NCI-H526 (cell line): ENCODE measurements at regions not wholly inside any gene's neighbourhood (a gene's known extent, or its start where the extent isn't known, plus 50 kb on each side); places are given as distances from the start of the nearest gene placed in this dataset.

Experiments used
- DNase-seq, 2 experiments: peaks; one replicate each; lab custom pipeline; 2025; lab: John Stamatoyannopoulos, UW

DNA sequence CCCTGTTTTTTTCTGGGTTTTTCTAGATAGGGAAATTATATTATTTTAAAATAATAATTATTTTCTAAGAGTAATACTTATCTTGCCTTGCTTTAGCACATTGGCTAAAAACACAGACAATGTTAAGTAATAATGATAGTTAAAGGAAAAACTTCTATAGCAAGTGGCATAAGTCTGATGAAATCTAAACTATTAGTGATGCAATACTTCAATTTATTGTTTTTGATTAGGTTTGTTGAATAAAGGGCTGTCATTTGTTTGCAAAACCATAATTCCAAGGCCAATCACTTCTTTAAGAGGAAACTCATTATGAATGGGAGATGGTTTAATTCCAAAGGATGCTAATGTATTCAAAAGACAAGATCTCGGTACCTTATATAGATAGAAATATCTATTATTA, 293.8 kb upstream of the FBXL7 start:
- no peak for DNase-seq

DNA sequence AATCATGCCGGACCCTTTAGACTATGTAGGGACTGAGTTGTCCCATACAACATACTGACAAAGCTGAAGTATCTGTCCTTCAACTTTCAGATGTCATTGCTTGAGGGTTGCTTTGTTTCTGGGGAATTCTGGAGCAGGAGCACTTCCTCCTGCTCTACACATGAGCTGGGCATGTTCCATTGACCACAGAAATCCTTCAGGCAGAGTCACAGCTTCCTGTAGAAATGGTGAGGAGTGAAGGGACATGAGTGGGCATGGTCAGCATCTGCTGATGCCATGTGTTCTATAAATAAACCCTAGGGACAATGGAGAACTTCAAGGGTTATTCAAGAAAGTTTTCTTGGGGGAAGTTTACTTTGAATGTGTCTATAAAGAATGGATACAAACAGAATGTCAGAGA, 296.6 kb upstream of the FBXL7 start:
- no peak for DNase-seq

DNA sequence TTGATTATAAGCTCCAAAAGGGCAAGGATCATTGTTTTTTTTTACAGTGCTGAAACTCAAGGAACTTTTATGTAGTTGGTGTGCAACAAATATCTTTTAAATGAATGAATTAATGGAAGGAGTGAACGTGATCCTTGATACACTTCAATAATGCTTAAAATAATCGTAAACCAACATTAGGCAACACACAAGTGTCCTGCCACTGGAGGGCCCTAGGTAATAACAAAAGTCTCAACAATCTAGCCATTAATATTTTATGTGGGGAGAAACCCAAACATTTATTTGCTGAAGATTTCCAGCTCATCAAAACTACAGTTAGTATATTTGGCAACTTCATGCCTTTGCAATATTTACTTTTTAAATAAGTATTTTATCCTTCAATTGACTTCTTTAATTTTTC, 309.0 kb upstream of the FBXL7 start:
- DNase-seq: no peak

DNA sequence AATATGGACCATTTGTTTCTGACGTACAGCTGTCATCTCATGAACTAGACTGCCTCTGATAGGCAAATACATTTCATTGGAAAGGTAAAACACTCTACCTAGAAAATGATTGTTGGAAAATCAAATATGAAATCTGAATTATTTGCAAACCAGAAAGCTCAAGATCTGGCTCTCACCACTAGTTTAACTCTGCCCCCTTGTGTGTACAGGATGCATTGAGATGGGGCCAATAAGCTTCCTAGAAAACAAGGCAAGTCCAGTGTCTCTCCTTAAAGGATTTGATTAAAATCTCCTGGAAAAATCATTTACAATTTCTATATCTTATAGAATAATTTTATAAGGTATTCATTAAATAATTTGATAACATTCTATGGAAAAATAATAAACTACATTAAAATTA, 311.9 kb upstream of the ANKH start:
- DNase-seq: no peak

DNA sequence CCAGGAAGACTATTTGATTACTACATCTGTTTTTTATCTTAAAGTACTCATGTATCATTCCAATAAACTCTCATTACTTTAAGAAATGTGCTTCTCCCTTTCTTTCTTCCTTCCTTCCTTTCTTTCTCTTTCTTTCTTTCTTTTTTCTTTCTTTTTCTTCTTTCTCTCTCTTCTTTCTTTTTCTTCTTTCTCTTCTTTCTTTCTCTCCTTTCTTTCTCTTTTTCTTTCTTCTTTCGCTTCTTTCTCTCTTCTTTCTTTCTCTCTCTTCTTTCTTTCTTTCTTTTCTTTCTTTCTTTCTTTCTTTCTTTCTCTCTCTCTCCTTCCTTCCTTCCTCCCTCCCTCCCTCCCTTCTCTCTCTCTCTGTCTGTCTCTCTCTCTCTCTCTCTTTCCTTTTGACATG, 298.6 kb upstream of the ANKH start:
- DNase-seq: no peak

DNA sequence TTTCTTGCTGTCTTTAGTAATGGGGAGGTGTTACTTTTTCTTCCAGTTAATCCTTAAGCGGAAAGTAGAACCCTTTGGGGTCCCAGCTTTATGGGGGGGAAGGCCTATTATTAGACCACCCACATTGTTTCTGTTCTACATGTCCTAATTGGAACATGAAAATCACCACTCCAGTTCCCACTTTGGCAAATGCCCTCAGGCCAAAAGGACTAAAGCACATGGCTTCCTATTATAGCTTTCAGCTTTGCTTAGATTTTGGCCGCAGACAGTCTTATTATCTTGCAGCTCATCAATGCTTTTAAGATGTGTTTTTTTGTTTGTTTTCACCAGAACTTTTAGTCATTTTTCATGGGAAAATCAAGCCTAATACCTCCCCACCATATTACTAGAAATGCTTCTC, 296.8 kb upstream of the ANKH start:
- DNase-seq: no peak

DNA sequence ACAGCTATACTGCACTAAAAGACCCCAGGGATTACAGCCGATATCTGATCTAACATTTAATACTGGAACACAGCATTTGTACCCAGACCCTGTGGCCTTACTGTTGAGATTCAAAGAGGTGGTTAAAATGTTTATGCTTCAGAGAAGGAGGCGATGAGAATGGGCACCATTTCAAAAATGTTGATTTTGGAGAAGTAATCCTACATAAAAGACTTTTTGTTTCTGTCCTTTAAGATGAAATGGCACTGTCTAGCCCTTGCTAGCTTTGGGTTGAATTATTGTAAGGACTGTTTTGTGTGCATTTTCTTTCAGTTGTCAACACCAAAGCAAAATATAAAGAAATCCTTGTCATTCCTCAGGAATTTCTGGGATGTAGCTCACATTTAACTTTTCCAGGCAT, 288.5 kb upstream of the ANKH start:
- DNase-seq: no peak

DNA sequence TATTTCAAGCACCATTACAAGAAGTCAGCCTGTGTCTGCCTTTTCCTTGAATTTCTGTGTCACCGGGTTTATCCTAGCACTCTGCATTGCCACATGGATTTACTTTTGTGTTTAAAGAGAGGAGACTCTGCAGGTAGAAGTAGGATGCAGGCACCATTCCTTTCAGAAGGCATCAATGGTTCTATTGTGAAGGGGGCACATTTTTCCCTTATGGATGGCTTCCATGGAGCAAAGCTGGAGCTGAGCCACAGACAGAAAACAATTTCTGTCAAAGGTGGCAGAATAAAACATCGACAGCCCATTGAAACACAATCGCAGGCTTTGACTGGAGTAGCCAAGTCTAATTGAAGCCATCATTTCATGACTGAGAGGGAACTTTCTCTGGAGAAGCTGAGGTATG, 288.0 kb upstream of the ANKH start:
- no peak for DNase-seq

DNA sequence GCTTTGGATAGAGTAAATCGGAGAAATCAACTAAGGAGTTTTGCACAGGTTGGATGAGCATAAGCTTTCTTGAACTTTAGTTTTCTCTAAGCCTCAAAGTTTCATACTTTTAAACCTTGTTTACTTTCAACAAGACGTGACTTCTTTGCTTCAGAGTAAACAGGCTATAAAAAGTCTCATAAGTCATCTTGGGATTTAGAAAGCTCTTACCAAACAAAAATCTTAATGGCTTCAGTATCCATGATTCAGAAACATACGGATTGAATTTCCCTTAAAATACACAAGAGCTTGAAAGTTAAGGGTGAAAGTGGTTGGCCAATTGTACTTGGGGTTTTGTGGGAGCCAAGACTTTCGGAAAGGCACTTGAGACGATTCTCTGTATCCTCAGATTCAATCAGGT, 270.9 kb upstream of the ANKH start:
- DNase-seq: no peak

DNA sequence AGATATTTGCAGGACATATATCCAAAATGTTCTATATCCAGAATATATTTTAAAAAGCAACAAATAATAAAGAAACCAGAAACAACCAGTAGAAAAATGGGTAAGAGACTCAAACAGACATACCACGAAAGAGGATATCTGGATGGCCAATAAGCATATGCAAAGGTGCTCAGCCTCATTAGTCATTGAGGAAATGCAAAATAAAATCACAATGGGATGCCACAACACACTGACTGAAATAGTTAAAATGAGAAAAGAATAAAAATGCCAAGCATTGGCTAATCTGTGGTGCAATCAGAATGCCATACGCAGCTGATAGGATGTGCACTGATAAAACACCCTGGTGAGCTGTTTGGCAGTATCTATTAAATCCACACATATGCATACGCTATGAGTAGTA, 265.8 kb upstream of the ANKH start:
- DNase-seq: no peak

DNA sequence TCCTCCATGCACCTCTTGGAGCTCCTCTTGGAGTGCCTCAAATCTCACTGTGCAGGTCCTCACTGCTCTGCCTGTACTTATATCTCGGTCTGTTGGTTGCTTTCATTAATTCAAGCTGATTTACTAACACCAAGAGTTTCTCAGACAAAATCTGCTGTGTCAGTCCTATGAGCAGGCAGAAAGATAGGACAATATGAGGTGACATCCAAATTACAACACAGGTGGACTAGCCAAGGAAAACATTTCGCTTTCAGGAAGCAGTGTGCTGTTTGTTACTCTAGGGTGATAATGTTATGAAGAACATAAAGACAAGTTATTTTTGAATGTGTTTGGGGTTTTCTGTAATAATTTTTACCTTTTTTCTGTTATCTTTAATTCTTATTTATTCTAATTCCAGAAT, 264.1 kb upstream of the ANKH start:
- DNase-seq: no peak

DNA sequence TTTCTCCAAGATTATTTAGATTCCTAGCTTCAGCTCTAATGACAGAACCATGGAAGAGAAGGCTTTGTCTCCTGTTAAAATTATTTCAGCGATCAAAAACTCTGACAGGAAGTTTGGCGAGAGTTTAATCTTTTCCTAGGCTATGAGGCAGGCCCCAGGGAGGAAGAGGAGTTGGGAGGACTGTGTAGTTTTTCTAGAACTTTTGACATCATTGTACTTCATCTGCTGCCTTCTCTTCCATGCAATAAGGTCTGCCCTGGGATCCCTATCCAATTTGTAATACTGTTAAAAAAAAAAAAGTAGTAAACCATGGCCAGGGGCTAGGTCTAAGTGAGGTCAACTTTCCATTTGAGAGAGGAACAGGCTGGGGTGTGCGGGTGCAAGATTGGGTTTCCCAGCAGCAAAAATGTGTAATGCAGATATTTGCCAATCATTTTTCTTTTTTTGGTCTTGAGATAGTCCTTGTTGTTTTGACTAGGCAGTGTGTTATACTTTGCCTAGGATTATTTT, 261.9 kb upstream of the ANKH start:
- DNase-seq: no peak

DNA sequence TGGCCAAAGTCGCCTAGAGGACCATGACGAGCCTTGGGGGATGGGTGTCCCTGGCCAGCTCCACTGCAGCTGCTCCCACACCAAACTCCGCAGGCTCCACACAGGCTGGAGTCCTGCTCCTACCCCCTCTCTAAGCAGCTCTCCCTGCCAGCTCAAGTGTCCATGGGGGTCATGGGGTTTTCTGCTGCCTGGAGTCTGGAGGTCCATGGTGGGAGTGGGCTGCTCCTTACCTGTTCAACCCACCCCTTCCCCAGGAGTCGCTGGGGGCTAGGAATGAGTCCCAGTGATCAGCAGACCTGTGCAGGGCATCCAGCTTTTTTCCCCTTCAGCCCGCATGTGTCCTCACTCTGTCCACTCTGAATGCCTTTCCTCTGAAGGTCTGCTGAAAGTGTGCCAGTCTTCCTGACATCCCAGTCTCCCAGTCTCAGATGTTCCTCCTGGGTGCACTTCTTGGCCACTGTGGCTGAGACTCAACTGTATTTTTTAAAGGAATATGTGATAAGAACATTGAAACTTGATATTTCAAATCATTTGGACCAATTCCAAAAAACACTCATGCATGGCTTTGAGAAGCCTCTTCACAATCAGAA, 261.3 kb upstream of the ANKH start:
- DNase-seq: no peak

DNA sequence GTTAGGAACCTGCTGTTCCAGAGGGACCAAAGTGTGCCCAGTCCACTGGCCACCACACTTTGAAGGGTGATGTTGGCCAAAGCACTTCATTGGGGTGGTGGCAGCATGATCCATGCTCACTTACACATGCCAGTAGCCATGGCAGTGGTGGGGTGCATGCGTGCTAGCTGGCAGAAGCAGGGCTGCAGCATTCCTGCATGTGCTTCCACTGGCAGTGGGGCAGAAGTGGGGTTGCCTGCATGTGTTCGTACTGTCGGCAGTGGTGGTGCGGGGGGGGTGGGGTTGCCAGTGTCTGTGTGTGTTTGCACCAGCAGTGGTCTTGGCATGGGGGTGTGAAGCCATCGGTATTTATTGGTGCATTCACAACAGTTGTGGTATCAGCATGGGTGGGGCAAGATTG, 260.3 kb upstream of the ANKH start:
- DNase-seq: no peak

DNA sequence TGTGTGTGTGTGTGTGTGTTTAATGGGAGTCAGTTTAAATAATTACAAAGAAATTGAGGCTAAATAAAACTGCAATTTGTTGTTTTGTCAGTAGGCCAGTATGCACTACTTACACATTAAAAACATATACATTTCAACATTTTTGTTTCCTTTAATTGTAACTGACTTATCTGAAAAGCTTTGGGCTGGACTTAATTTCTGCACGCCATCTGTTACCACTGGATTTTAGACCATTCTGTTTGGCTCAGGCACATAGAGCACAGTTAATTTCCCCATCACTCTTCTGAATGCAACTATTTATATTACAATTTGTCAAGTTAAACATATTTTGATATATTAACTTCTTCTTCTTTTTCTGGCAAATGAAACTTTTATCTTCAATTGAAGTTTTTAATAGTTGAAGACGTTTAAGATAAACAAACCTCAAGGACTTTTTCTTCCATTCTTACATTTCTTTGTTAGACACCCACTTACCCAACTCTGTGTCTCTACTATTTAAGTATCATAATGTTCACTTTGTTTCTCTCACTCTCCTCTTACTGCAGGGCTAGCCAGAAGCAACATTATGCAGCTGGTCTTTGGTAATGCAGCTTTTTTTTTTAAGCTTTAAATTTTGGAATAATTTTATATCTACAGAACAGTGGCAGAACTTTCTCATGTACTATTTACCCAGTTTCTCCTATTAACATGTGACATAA, 253.4 kb upstream of the ANKH start:
- no peak for DNase-seq

DNA sequence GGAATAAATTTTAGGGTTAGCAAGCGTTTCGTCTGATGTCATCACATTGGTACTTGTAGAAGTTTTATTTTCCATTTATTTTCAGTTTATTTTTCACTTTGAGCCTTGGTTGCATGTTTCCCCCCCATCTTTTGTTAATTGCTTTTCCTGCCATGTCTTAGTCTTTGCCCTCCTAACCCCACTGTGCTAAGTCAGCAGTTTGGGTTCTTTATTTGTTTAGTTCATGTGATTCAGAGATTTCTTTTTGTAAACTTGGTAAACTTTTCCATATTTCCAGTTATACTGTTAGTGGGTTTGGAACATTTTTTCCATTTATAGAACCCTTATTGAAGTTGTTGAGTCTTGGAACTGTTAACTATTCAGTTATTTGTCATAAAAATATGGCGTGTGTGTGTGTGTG, 252.9 kb upstream of the ANKH start:
- no peak for DNase-seq

DNA sequence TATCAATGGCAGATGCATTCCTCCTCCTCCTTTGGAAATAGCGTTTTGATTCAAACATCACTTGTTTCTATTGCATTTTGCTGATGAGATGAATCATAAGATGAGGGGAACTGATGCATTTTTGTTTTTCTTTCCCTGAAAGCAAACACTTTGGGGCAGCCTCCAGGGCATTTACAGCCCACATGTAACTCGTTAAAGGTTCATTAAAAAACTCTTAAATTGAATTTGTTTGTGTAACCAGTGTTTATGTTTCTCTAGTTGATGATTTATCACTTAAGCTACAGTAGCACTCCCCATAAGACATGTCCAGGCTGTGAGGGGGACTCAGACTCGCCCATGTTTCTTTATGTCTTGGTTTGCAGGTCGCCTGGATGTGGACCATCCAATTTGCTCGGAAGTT, 246.1 kb upstream of the ANKH start:
- no peak for DNase-seq

DNA sequence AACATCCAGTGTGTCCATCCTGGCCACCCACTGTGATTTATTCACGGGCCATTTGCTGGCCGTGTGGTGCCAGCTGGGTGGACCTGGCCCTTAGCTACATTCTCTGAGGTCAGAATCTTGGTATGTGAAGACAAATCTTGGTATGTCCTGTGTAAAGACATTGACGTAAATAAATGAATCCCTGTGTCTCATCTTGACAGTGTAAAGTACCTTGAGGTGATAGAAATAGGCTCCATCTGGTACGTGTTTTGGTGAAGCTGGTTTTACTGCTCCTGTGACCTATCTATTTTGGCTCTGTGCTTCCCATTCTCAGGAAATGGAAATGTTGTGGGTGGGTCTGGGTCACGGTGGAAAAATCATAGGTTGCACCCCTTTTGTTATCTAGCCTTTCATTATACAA, 245.4 kb upstream of the ANKH start:
- no peak for DNase-seq

DNA sequence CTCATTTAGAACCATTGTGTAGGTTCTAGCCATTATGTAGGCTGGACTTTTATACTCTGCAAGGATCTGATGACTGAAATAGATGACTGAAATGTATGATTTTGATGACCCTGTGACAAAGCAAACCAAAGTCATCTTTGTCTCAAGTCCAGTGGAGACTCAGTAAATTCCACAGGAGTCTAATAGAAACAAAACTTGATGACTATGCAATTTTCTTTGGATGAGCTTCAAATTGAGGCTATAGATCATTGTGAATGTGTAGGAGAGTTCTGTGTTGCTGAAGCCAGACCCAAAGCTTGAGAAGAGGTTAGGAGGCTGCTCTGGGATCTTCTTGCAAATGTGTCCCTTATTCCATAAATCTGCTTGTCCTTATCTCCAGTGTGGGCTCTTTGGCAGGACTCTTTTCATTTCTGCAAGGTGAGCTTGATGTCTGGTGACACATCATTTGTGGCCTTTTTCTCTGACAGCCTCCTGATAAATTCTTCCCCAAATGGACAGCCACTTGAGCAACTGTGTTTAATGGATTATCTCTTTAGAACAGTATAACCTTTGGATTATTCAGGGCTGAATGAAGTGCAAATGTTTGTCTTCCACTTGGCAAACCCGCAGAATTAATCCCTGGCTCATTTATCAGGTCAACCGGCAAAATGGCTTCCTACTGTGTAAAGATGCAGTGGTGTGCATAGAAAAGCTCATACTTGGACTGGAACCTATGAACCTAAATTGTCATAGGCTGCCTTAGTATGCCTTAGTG, 235.1 kb upstream of the ANKH start:
- no peak for DNase-seq

DNA sequence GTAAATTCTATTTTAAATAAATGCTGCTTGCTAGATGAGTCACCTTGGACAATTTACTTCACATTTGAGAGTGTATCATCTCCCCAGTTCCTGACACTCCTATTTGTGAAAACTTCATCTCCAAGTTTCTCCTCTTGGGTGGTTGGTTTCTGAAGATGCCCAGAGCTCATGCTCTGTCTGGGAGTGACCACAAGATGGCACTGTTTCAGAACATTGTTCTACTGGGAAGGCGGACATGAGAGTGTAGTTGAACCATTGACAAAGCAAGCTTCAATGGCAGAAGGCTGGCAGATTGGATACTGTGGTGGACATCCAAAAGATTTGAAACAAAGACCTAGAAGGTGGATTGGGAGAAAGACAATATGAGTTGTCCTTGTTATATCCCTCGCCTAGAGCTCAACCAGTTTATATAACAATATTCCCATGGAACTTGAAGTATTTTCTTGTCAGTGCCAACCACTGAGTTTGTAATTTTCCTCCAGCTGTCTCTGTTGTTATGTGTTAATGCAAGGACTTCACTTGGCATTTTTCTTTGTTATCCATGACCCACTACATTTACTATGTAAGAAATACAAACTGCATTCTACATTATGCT, 234.3 kb upstream of the ANKH start:
- DNase-seq: peak; percentile 14 to 46

DNA sequence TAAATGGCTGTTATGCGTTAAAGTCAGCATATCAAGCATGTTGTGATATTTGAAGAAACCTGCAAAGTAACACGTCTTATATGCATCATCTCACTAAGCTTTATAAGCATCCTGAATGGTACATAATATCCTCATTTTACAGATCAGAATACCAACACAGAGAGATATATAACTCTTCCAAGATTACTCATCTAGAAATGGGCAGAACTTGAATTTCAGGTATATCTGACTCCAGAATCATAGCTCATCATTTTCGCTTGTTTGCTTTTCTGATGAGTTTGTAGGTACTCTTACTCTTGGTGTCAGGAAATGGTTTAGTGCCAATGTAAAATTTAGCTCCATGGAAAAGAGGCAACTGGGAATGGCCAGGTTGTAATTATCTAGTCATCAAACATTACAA, 232.3 kb upstream of the ANKH start:
- DNase-seq: no peak

DNA sequence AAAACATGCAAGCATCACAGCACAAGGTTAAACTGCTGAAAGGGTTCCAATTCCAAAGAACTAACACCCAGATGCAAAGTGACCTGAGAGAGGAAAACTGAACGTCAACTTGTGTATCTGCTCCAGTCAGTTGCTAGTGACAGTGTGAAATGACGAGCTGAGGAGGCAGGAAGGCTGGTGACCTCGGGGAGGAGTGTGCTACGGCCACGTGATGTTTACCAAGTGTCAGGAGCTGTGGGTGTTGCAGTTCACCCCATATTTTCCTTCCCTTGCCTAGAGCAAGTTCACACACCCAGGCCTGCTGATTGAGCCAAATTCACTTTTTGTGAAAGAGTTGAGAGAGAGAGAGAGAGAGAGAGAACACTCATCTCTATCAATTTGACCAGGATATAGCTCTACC, 231.6 kb upstream of the ANKH start:
- DNase-seq: no peak

DNA sequence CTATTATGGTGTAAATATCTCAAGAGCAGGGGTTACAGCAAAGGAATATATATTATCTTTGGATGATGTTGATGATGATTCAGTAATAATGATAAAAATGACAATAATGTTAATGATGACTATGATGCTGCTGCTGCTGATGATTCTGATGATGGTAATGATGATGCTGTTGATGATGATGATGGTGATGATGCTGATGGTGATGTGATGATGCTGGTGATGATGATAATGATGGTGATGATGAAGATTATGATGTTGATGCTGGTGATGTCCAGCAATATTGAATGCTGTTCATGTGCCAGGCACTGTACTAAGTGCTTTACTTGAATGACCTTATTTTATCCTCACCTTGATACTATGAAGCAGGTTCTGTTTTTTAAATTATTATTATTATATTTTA, 226.0 kb upstream of the ANKH start:
- no peak for DNase-seq
